ENCODE measurements at regions not wholly inside any gene's neighbourhood (a gene's known extent, or its start where the extent isn't known, plus 50 kb on each side); places are given as distances from the start of the nearest gene placed in this dataset.

GRCh38 chr12:47548401-47548800 lies 157.4 kb downstream of the RPAP3 start:
- Mint-ChIP-seq H3K4me1 (peaks cover 19% of the 10 kb centered on the region), H3K27me3 (peaks cover 2% of the 10 kb centered on the region), H3K4me3 (no peak overlapping the region), H3K36me3 (ENCODE audit: low read depth) (peaks cover 5% of the 10 kb centered on the region), H3K27ac (no peak overlapping the region), H3K9me3 (peaks cover 7% of the 10 kb centered on the region)
- ATAC-seq, result no peak
- DNase-seq, result no peak

GRCh38 chr12:47547077-47547476 lies 158.8 kb downstream of the RPAP3 start:
- peaks cover 2% of the 10 kb centered on the region for H3K27me3 Mint-ChIP-seq
- peaks cover 19% of the 10 kb centered on the region for H3K4me1 Mint-ChIP-seq
- H3K27ac Mint-ChIP-seq, result no peak overlapping the region
- ATAC-seq, result no peak
- no peak for DNase-seq
- H3K9me3 Mint-ChIP-seq, result no peaks in the 10 kb centered on the region
- no peak overlapping the region for H3K4me3 Mint-ChIP-seq
- H3K36me3 Mint-ChIP-seq (ENCODE audit: low read depth), result no peaks in the 10 kb centered on the region

GRCh38 chr12:47545938-47546609 lies 159.8 kb downstream of the RPAP3 start:
- peaks cover 21% of the 10 kb centered on the region for H3K4me1 Mint-ChIP-seq
- H3K27me3 Mint-ChIP-seq, result peaks cover 2% of the 10 kb centered on the region
- H3K9me3 Mint-ChIP-seq, result no peaks in the 10 kb centered on the region
- DNase-seq (no peak), ATAC-seq (peak; percentile 75)
- H3K36me3 Mint-ChIP-seq (ENCODE audit: low read depth), result no peaks in the 10 kb centered on the region
- no peak overlapping the region for H3K27ac Mint-ChIP-seq
- no peak overlapping the region for H3K4me3 Mint-ChIP-seq

- Mint-ChIP-seq H3K4me1 (no peaks in the 10 kb centered on the region), H3K36me3 (ENCODE audit: low read depth) (peaks cover 6% of the 10 kb centered on the region), H3K27ac (no peak overlapping the region), H3K27me3 (peaks cover 9% of the 10 kb centered on the region), H3K9me3 (peaks cover 20% of the 10 kb centered on the region), H3K4me3 (no peak overlapping the region)
- ATAC-seq, result no peak
- no peak for DNase-seq
Observed at GRCh38 chr12:47534695-47535094, 171.1 kb downstream of the RPAP3 start.

GRCh38 chr12:47530050-47530449 lies 175.8 kb downstream of the RPAP3 start:
- H3K4me1 Mint-ChIP-seq, result no peaks in the 10 kb centered on the region
- no peak overlapping the region for H3K27ac Mint-ChIP-seq
- ATAC-seq, result no peak
- DNase-seq, result no peak
- peaks cover 34% of the 10 kb centered on the region for H3K9me3 Mint-ChIP-seq
- peaks cover 8% of the 10 kb centered on the region for H3K36me3 Mint-ChIP-seq (ENCODE audit: low read depth)
- peaks cover 9% of the 10 kb centered on the region for H3K27me3 Mint-ChIP-seq
- H3K4me3 Mint-ChIP-seq, result no peak overlapping the region

- no peak for DNase-seq
- Mint-ChIP-seq H3K4me3 (no peak overlapping the region), H3K4me1 (no peaks in the 10 kb centered on the region)
Observed at GRCh38 chr12:47527816-47528215, 178.0 kb downstream of the RPAP3 start.

GRCh38 chr12:47520029-47520428 lies 185.8 kb downstream of the RPAP3 start:
- peaks cover 23% of the 10 kb centered on the region for H3K9me3 Mint-ChIP-seq
- no peak for DNase-seq

More at GRCh38 chr12:47527816-47528215, 178.0 kb downstream of the RPAP3 start:
- ATAC-seq, result no peak
- Mint-ChIP-seq H3K9me3 (peaks cover 34% of the 10 kb centered on the region), H3K27me3 (peaks cover 5% of the 10 kb centered on the region), H3K27ac (no peak overlapping the region), H3K36me3 (ENCODE audit: low read depth) (peaks cover 8% of the 10 kb centered on the region)

GRCh38 chr12:47517122-47517521 lies 188.7 kb downstream of the RPAP3 start:
- peaks cover 3% of the 10 kb centered on the region for H3K36me3 Mint-ChIP-seq (ENCODE audit: low read depth)
- no peak for DNase-seq
- H3K4me3 Mint-ChIP-seq, result no peak overlapping the region
- no peaks in the 10 kb centered on the region for H3K27me3 Mint-ChIP-seq
- H3K4me1 Mint-ChIP-seq, result no peaks in the 10 kb centered on the region
- H3K9me3 Mint-ChIP-seq, result peaks cover 36% of the 10 kb centered on the region
- no peak for ATAC-seq
- no peak overlapping the region for H3K27ac Mint-ChIP-seq

More at GRCh38 chr12:47520029-47520428, 185.8 kb downstream of the RPAP3 start:
- H3K4me3 Mint-ChIP-seq, result no peak overlapping the region
- H3K27ac Mint-ChIP-seq, result no peak overlapping the region
- H3K36me3 Mint-ChIP-seq (ENCODE audit: low read depth), result no peaks in the 10 kb centered on the region
- peaks cover 3% of the 10 kb centered on the region for H3K27me3 Mint-ChIP-seq
- ATAC-seq, result no peak
- H3K4me1 Mint-ChIP-seq, result no peaks in the 10 kb centered on the region

GRCh38 chr12:47509398-47509851 lies 196.4 kb downstream of the RPAP3 start:
- H3K9me3 Mint-ChIP-seq, result peaks cover 11% of the 10 kb centered on the region
- ATAC-seq, result no peak
- no peaks in the 10 kb centered on the region for H3K27me3 Mint-ChIP-seq
- peaks cover 3% of the 10 kb centered on the region for H3K36me3 Mint-ChIP-seq (ENCODE audit: low read depth)
- H3K4me3 Mint-ChIP-seq, result no peak overlapping the region
- peaks cover 13% of the 10 kb centered on the region for H3K4me1 Mint-ChIP-seq
- no peak for DNase-seq
- H3K27ac Mint-ChIP-seq, result no peak overlapping the region

GRCh38 chr12:47507221-47507620 lies 198.6 kb downstream of the RPAP3 start:
- H3K9me3 Mint-ChIP-seq, result peaks cover 3% of the 10 kb centered on the region
- peaks cover 20% of the 10 kb centered on the region for H3K4me1 Mint-ChIP-seq
- no peaks in the 10 kb centered on the region for H3K27me3 Mint-ChIP-seq
- DNase-seq, result no peak
- H3K36me3 Mint-ChIP-seq (ENCODE audit: low read depth), result no peaks in the 10 kb centered on the region
- no peak overlapping the region for H3K27ac Mint-ChIP-seq
- no peak for ATAC-seq
- H3K4me3 Mint-ChIP-seq, result no peak overlapping the region

GRCh38 chr12:47504775-47505446 lies 200.9 kb downstream of the RPAP3 start:
- no peaks in the 10 kb centered on the region for H3K36me3 Mint-ChIP-seq (ENCODE audit: low read depth)
- peaks cover 20% of the 10 kb centered on the region for H3K4me1 Mint-ChIP-seq
- DNase-seq (no peak), ATAC-seq (no peak)
- peaks cover 4% of the 10 kb centered on the region for H3K27me3 Mint-ChIP-seq
- H3K9me3 Mint-ChIP-seq, result peaks cover 9% of the 10 kb centered on the region
- H3K27ac Mint-ChIP-seq, result no peak overlapping the region
- H3K4me3 Mint-ChIP-seq, result no peak overlapping the region

- no peak overlapping the region for H3K27ac Mint-ChIP-seq
- peaks cover 14% of the 10 kb centered on the region for H3K27me3 Mint-ChIP-seq
- H3K4me3 Mint-ChIP-seq, result no peak overlapping the region
- H3K4me1 Mint-ChIP-seq, result peaks cover 1% of the 10 kb centered on the region
- peaks cover 15% of the 10 kb centered on the region for H3K9me3 Mint-ChIP-seq
- DNase-seq (no peak), ATAC-seq (no peak)
- peaks cover 3% of the 10 kb centered on the region for H3K36me3 Mint-ChIP-seq (ENCODE audit: low read depth)
Observed at GRCh38 chr12:47493801-47494200, 212.0 kb downstream of the RPAP3 start.

GRCh38 chr12:47491516-47492305 lies 214.1 kb downstream of the RPAP3 start:
- Mint-ChIP-seq H3K4me3 (no peak overlapping the region), H3K36me3 (ENCODE audit: low read depth) (peaks cover 7% of the 10 kb centered on the region)

GRCh38 chr12:47488888-47489287 lies 216.9 kb downstream of the RPAP3 start:
- H3K4me3 Mint-ChIP-seq, result no peak overlapping the region
- peaks cover 39% of the 10 kb centered on the region for H3K9me3 Mint-ChIP-seq
- peaks cover 14% of the 10 kb centered on the region for H3K4me1 Mint-ChIP-seq
- H3K36me3 Mint-ChIP-seq (ENCODE audit: low read depth), result peaks cover 9% of the 10 kb centered on the region
- H3K27ac Mint-ChIP-seq, result no peak overlapping the region
- H3K27me3 Mint-ChIP-seq, result peaks cover 11% of the 10 kb centered on the region
- no peak for ATAC-seq
- DNase-seq, result no peak

More at GRCh38 chr12:47491516-47492305, 214.1 kb downstream of the RPAP3 start:
- ATAC-seq (no peak), DNase-seq (no peak)
- Mint-ChIP-seq H3K27ac (no peak overlapping the region), H3K9me3 (peaks cover 28% of the 10 kb centered on the region), H3K4me1 (peaks cover 14% of the 10 kb centered on the region), H3K27me3 (peaks cover 10% of the 10 kb centered on the region)

Measured in activated naive CD8-positive, alpha-beta T cell treated with anti-CD3 and anti-CD28 coated beads, Interleukin-2, amount 50 U/mL, for 24 hours (primary cell).